Skeletal muscle tissue (tissue), 3 donors: ENCODE measurements at regions not wholly inside any gene's neighbourhood (a gene's known extent, or its start where the extent isn't known, plus 50 kb on each side); places are given as distances from the start of the nearest gene placed in this dataset.

Source experiments
- H3K27ac ChIP-seq: one replicate; pipeline ENCODE4 v1.7.0; 2013; ENCODE audit warnings: mild to moderate bottlenecking, low read depth, low read length, inconsistent platforms
- H3K27me3 ChIP-seq, 3 donors: one replicate each; pipeline ENCODE4 v1.7.0; 2013; ENCODE audit warnings: low read length in 3 of 3; ENCODE audit not compliant: control insufficient read depth in 3 of 3, insufficient read depth in 3 of 3
- H3K36me3 ChIP-seq, 3 donors: one replicate each; pipeline ENCODE4 v1.7.0; 2013; ENCODE audit warnings: low read length in 3 of 3; ENCODE audit not compliant: control insufficient read depth in 3 of 3, insufficient read depth in 3 of 3
- H3K4me1 ChIP-seq, 3 donors: one replicate each; pipeline ENCODE4 v1.7.0; 2013; ENCODE audit warnings: low read length in 3 of 3, mild to moderate bottlenecking in 3 of 3; ENCODE audit not compliant: control insufficient read depth in 3 of 3, insufficient read depth in 3 of 3
- H3K4me3 ChIP-seq, 3 donors: one replicate each; pipeline ENCODE4 v1.7.0; 2013; ENCODE audit warnings: low read length in 3 of 3
- H3K9ac ChIP-seq, 3 donors: one replicate each; pipeline ENCODE4 v1.7.0; 2013; ENCODE audit warnings: low read length in 3 of 3, mild to moderate bottlenecking in 3 of 3, moderate library complexity in 2 of 3, low read depth in 1 of 3
- H3K9me3 ChIP-seq, 3 donors: one replicate each; pipeline ENCODE4 v1.7.0; 2013; ENCODE audit warnings: low read length in 3 of 3; ENCODE audit not compliant: control insufficient read depth in 3 of 3
- donor health status: Osteomylitis.

GRCh38 chr2:3101016-3101942, 276.3 kb downstream of the EIPR1 start:
- H3K27me3 ChIP-seq = peaks cover 0 to 25% (median 12%) of the 10 kb centered on the region in 3 donors
- no peak overlapping the region for H3K4me3 ChIP-seq
- no peaks in the 10 kb centered on the region for H3K9me3 ChIP-seq
- no peaks in the 10 kb centered on the region for H3K36me3 ChIP-seq
- H3K9ac ChIP-seq = no peak overlapping the region
- H3K27ac ChIP-seq = no peak overlapping the region
- H3K4me1 ChIP-seq = no peaks in the 10 kb centered on the region

- Histone ChIP-seq H3K9ac (no peak overlapping the region), H3K27ac (no peak overlapping the region), H3K4me3 (no peak overlapping the region), H3K4me1 (no peaks in the 10 kb centered on the region), H3K9me3 (no peaks in the 10 kb centered on the region), H3K36me3 (no peaks in the 10 kb centered on the region), H3K27me3 (peaks cover 2 to 25% (median 12%) of the 10 kb centered on the region in 3 donors)
Observed at GRCh38 chr2:3100386-3100785, 277.2 kb downstream of the EIPR1 start.

GRCh38 chr2:3099860-3100234, 277.8 kb downstream of the EIPR1 start:
- Histone ChIP-seq H3K27ac (no peak overlapping the region), H3K9me3 (no peaks in the 10 kb centered on the region), H3K4me1 (no peaks in the 10 kb centered on the region), H3K4me3 (no peak overlapping the region), H3K9ac (no peak overlapping the region), H3K27me3 (peaks cover 5 to 25% (median 12%) of the 10 kb centered on the region in 3 donors), H3K36me3 (no peaks in the 10 kb centered on the region)

DNA sequence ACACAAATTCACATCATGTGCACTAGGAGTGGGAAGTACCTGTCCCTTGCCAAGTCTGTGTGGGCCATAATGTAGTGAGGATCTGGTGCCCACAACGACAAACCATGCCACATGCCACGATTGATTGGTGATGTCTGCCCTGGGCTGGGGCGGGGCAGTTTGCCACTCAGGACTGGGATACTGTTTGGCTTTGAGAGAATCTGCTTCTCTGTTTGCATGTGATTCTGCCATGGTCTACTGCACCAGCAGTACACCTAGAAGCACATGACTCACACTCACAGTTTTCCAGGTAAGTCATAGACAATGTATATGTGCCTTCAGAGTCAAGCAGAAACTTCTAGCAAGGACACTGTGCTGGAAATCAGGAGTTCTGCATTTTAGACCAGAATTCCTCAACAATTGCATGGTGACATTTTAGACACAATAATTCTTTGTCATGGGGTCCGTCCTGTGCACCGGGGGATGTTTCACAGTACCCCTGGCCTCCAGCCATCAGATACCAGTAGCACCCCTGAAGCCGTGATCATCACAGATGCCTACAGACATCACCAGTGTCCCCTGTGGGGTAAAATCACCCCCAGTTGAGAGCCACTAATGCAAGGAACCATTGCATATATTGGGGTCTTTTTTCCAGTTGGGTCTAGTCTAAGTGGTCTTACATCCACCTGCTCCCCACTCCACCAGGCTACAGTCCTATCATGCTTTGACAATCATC, 278.3 kb downstream of the EIPR1 start:
- Histone ChIP-seq H3K9ac (no peak overlapping the region), H3K27me3 (peaks cover 5 to 25% (median 12%) of the 10 kb centered on the region in 3 donors), H3K4me1 (no peaks in the 10 kb centered on the region), H3K36me3 (no peaks in the 10 kb centered on the region), H3K27ac (no peak overlapping the region), H3K9me3 (no peaks in the 10 kb centered on the region), H3K4me3 (no peak overlapping the region)

DNA sequence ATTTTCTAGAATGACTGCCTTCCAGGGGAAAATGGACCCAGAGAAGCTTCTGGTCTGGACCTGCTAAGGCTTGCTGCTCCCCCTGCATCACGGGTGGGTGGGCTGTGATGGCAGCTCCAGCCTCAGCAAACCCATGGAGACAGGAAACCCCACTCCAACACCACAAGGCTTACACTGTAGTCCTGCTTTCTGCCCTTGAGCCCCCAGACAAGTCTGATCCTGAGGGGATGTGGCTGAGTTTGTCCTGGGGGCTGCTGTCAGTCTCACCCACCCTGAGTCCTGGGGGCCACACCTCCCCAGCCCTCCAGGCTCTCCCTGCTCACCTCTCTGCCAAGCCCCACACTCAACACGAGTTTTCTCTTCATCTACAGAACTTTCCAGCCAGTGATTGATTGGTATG, 279.4 kb downstream of the EIPR1 start:
- Histone ChIP-seq H3K27ac (no peak overlapping the region), H3K4me3 (no peak overlapping the region), H3K9ac (no peak overlapping the region), H3K36me3 (no peaks in the 10 kb centered on the region), H3K4me1 (no peaks in the 10 kb centered on the region), H3K27me3 (peaks cover 5 to 25% (median 12%) of the 10 kb centered on the region in 3 donors), H3K9me3 (no peaks in the 10 kb centered on the region)

DNA sequence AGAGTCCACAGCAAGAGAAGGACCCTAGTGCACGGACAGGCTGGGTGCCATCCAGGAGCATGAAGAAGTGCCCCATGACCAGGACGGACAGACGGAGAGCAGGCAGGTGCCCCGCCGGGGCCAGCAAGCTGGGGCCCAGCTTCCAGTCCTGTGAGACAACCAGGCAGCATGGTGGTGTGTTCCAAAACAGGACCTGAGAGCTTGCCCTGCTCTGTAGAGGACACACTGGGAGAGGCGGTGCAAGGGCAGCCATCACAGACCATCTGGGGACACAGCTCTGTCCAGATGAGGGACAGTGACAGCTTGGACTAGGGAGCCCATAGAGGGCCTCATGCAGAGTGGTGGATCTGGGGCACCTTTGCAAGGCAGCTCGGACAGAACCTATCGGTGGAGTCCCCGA, 279.8 kb downstream of the EIPR1 start:
- H3K4me3 ChIP-seq = no peak overlapping the region

DNA sequence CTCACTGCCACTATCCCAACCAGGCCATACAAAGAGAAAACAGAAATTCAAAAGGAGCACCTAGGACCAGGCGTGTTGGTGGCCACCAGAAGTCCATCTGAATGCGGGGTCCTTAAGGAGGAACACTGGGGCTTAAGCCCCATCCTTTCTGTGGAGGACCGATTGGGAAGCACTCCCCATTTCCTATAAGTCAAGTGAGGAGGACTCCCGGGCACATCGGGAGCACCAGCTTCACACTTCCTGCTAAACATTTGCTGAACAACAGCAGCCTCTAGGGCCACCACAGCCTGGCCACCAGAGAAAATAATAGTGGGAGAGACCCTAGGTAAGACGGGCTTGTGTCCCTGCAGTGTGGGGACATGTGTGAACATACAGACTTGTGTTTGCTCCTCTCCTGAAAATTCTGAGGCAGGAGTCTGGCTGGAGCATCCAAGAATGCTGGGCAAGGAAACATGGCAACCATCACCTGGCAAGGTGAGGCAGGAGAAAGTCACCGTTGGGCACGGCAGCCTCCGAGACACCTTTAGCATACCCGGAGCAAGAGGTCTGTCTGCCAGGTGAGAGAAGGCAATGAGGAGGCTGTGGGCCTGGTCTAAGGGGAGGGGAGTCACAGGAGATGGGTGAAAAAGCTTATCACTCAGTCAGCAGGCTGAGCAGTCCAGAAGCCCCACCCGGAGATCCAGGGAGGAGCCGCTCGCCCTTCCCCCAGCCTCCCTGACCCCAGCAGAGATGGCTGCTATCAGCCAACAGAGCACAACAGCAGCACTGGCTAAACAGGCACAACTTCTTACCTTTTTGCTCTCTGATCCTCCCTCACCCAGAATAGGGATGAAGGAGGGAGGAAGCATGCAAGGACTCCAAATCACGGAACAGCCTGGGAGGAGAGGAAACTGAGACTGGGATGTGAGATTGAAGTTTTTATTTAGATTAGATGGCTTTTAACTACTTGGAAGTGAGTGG, 282.3 kb downstream of the EIPR1 start:
- no peak overlapping the region for H3K9ac ChIP-seq
- no peaks in the 10 kb centered on the region for H3K9me3 ChIP-seq
- H3K36me3 ChIP-seq = no peaks in the 10 kb centered on the region
- H3K27me3 ChIP-seq = peaks cover 5 to 12% (median 6%) of the 10 kb centered on the region in 3 donors
- H3K4me1 ChIP-seq = no peaks in the 10 kb centered on the region
- H3K27ac ChIP-seq = no peak overlapping the region
- no peak overlapping the region for H3K4me3 ChIP-seq

More for the DNA sequence above, 279.8 kb downstream of the EIPR1 start:
- Histone ChIP-seq H3K27ac (no peak overlapping the region), H3K9me3 (no peaks in the 10 kb centered on the region), H3K36me3 (no peaks in the 10 kb centered on the region), H3K4me1 (no peaks in the 10 kb centered on the region), H3K27me3 (peaks cover 5 to 25% (median 12%) of the 10 kb centered on the region in 3 donors), H3K9ac (no peak overlapping the region)

GRCh38 chr2:3094318-3094717, 283.3 kb downstream of the EIPR1 start:
- no peaks in the 10 kb centered on the region for H3K9me3 ChIP-seq
- H3K27me3 ChIP-seq = peaks cover 5 to 7% (median 5%) of the 10 kb centered on the region in 3 donors
- no peak overlapping the region for H3K9ac ChIP-seq
- H3K4me3 ChIP-seq = no peak overlapping the region
- no peak overlapping the region for H3K27ac ChIP-seq
- H3K4me1 ChIP-seq = no peaks in the 10 kb centered on the region
- no peaks in the 10 kb centered on the region for H3K36me3 ChIP-seq

GRCh38 chr2:3091696-3092095, 285.9 kb downstream of the EIPR1 start:
- no peak overlapping the region for H3K4me3 ChIP-seq
- no peaks in the 10 kb centered on the region for H3K36me3 ChIP-seq
- no peak overlapping the region for H3K27ac ChIP-seq
- H3K4me1 ChIP-seq = no peaks in the 10 kb centered on the region
- H3K27me3 ChIP-seq = peaks cover 0 to 5% (median 0%) of the 10 kb centered on the region in 3 donors
- H3K9ac ChIP-seq = no peak overlapping the region
- peaks cover 0 to 2% (median 0%) of the 10 kb centered on the region in 3 donors for H3K9me3 ChIP-seq
